ENCODE measurements at regions not wholly inside any gene's neighbourhood (a gene's known extent, or its start where the extent isn't known, plus 50 kb on each side); places are given as distances from the start of the nearest gene placed in this dataset.

DNA sequence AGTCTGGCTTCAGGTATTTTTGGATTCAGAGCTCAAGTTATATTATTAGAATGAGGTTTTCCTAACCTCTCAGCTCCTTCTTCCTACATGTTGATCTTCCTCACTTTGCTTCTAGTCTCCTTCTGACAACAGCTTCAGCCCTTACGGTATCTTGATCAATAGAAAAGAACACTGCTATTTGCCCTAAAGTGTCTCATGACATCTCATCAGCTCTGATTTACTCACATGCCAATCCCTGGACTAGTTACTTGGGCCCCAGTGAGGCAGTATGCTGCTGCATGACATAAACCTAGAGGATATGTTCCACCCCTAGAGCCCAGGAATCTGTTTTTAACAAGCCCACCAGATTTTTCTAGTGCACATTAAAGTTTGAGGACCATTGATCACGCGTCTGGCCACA is 110.3 kb downstream of the UNC5CL start:
- TF ChIP-seq, protein P1, sequence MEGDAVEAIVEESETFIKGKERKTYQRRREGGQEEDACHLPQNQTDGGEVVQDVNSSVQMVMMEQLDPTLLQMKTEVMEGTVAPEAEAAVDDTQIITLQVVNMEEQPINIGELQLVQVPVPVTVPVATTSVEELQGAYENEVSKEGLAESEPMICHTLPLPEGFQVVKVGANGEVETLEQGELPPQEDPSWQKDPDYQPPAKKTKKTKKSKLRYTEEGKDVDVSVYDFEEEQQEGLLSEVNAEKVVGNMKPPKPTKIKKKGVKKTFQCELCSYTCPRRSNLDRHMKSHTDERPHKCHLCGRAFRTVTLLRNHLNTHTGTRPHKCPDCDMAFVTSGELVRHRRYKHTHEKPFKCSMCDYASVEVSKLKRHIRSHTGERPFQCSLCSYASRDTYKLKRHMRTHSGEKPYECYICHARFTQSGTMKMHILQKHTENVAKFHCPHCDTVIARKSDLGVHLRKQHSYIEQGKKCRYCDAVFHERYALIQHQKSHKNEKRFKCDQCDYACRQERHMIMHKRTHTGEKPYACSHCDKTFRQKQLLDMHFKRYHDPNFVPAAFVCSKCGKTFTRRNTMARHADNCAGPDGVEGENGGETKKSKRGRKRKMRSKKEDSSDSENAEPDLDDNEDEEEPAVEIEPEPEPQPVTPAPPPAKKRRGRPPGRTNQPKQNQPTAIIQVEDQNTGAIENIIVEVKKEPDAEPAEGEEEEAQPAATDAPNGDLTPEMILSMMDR (IDR thresholded peaks at IDR 0.05): no peak
- Mint-ChIP-seq H3K27me3 (ENCODE audit: low read depth) (peaks cover 9% of the 10 kb centered on the region), H3K36me3 (ENCODE audit: low read depth) (no peaks in the 10 kb centered on the region), H3K9me3 (ENCODE audit: low read depth) (no peaks in the 10 kb centered on the region), H3K27ac (ENCODE audit: unreplicated experiment) (no peak overlapping the region), H3K4me1 (ENCODE audit: low read depth) (peaks cover 2% of the 10 kb centered on the region), H3K4me3 (ENCODE audit: unreplicated experiment) (no peak overlapping the region)
- DNase-seq (ENCODE audit: low spot score): no peak

DNA sequence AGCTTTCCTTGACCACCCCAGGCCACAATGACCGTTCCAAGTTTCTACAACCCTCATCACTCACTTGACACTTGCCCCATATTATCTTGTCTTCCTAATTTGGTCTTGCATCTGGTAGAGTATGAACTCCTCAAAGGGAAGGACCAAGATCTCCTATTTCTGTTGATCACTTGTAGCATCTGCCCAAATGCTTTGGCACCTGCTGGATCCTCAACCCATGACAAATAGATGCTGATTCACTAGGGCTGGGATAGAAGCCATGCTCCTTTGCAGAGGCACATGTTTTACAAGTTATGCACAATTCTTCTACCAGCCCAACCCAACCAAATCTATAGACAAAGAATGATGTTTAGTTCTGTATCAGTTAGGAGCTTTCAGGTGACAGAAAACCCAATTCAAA is 110.7 kb downstream of the UNC5CL start:
- H3K4me3 Mint-ChIP-seq (ENCODE audit: unreplicated experiment): no peak overlapping the region
- H3K4me1 Mint-ChIP-seq (ENCODE audit: low read depth): peaks cover 2% of the 10 kb centered on the region
- TF ChIP-seq, protein P1 (IDR thresholded peaks at IDR 0.05): no peak
- H3K27me3 Mint-ChIP-seq (ENCODE audit: low read depth): peaks cover 9% of the 10 kb centered on the region
- no peak for DNase-seq (ENCODE audit: low spot score)
- no peaks in the 10 kb centered on the region for H3K36me3 Mint-ChIP-seq (ENCODE audit: low read depth)
- no peak overlapping the region for H3K27ac Mint-ChIP-seq (ENCODE audit: unreplicated experiment)
- no peaks in the 10 kb centered on the region for H3K9me3 Mint-ChIP-seq (ENCODE audit: low read depth)

DNA sequence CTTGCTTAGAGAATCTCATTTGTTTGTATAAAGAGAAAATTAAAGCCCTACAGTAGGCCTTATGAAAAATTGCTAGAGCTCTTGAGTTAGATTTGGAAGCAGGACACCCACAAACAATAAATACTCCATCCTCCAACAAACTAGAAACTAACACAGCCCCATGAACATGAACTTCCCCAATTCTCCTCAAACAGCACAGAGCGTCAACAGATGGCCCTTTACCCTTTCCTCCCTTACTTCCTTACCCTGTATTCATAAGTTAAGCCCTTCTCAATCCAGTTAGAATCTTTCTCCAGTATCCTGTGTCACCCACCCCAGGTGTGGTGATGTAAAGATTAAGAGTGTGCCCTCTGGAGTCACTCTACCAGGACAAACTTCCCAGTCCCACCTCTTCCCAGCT is 113.7 kb downstream of the UNC5CL start:
- Mint-ChIP-seq H3K36me3 (ENCODE audit: low read depth) (no peaks in the 10 kb centered on the region), H3K27ac (ENCODE audit: unreplicated experiment) (no peak overlapping the region), H3K9me3 (ENCODE audit: low read depth) (no peaks in the 10 kb centered on the region), H3K4me3 (ENCODE audit: unreplicated experiment) (no peak overlapping the region), H3K4me1 (ENCODE audit: low read depth) (no peaks in the 10 kb centered on the region), H3K27me3 (ENCODE audit: low read depth) (peaks cover 9% of the 10 kb centered on the region)
- TF ChIP-seq, protein P1 (IDR thresholded peaks at IDR 0.05): no peak
- no peak for DNase-seq (ENCODE audit: low spot score)

DNA sequence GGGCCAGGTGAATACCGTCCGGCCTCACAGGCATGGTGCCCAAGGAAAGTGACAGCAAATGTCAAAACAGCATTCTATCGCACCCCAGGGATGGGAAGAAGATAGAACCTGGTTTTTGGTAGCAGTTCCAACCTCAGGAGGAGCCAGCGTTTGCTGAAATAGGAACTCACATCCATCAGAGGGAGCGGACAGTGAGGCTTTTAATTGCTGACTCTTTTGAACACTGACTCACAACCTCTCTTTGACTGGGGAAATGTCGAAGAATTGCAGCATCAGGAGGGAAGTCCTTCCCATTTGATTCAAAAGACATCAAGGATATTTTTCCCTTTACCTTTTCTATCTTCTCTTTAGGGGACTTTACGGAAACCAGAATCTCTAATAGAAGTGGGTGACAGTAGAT is 114.2 kb downstream of the UNC5CL start:
- no peak for DNase-seq (ENCODE audit: low spot score)
- Mint-ChIP-seq H3K9me3 (ENCODE audit: low read depth) (no peaks in the 10 kb centered on the region), H3K27me3 (ENCODE audit: low read depth) (peaks cover 9% of the 10 kb centered on the region), H3K27ac (ENCODE audit: unreplicated experiment) (no peak overlapping the region), H3K4me1 (ENCODE audit: low read depth) (no peaks in the 10 kb centered on the region), H3K4me3 (ENCODE audit: unreplicated experiment) (no peak overlapping the region), H3K36me3 (ENCODE audit: low read depth) (no peaks in the 10 kb centered on the region)
- TF ChIP-seq, protein P1 (IDR thresholded peaks at IDR 0.05): no peak

DNA sequence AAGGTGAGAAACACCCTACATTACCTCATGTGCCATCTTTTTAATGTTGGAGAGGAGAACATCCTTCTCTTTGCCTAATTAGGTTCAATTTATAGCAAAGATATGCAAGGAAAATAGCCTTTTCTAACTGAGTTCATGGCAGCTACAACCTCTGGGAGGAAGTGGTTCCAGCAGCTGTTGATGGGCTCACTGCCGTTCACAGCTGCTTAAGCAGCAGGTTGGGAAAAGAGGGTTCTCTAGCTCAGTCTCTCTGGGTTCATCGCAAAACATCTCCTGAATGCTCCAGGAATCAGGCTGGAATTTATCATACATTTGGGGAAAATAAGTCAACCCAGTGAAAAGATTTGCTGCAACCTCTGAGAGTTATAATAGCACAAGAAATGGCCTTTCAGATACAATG is 115.1 kb downstream of the UNC5CL start:
- Mint-ChIP-seq H3K27ac (ENCODE audit: unreplicated experiment) (no peak overlapping the region), H3K4me1 (ENCODE audit: low read depth) (no peaks in the 10 kb centered on the region), H3K27me3 (ENCODE audit: low read depth) (peaks cover 15% of the 10 kb centered on the region), H3K9me3 (ENCODE audit: low read depth) (no peaks in the 10 kb centered on the region), H3K36me3 (ENCODE audit: low read depth) (no peaks in the 10 kb centered on the region), H3K4me3 (ENCODE audit: unreplicated experiment) (no peak overlapping the region)
- TF ChIP-seq, protein P1 (IDR thresholded peaks at IDR 0.05): no peak
- DNase-seq (ENCODE audit: low spot score): no peak

Data from chondrocyte (in vitro differentiated cells).